NOMO-1 treated with dmso at 0.1 percent for 144 hours (cell line): ENCODE measurements at regions not wholly inside any gene's neighbourhood (a gene's known extent, or its start where the extent isn't known, plus 50 kb on each side); places are given as distances from the start of the nearest gene placed in this dataset.

Experiments used
- DNase-seq: peaks from one replicate; lab custom pipeline; 2025; ENCODE audit not compliant: unreplicated experiment; lab: John Stamatoyannopoulos, UW

GRCh38 chr14:104506461-104507253 is 72.9 kb upstream of the C14orf180 start:
- DNase-seq: no peak

GRCh38 chr14:104507443-104507842 is 72.1 kb upstream of the C14orf180 start:
- DNase-seq: no peak

- DNase-seq: no peak
Observed at GRCh38 chr14:104509673-104510072, 69.9 kb upstream of the C14orf180 start.

- no peak for DNase-seq
Observed at GRCh38 chr14:104510216-104510615, 69.3 kb upstream of the C14orf180 start.

GRCh38 chr14:104510794-104511611 is 68.6 kb upstream of the C14orf180 start:
- no peak for DNase-seq

GRCh38 chr14:104512061-104512460 is 67.5 kb upstream of the C14orf180 start:
- DNase-seq: no peak

- no peak for DNase-seq
Observed at GRCh38 chr14:104512771-104513640, 66.6 kb upstream of the C14orf180 start.

- DNase-seq: no peak
Observed at GRCh38 chr14:104513641-104514046, 65.9 kb upstream of the C14orf180 start.

- DNase-seq: no peak
Observed at GRCh38 chr14:104514156-104514848, 65.3 kb upstream of the C14orf180 start.

GRCh38 chr14:104515059-104515810 is 64.3 kb upstream of the C14orf180 start:
- DNase-seq: no peak

- DNase-seq: no peak
Observed at GRCh38 chr14:104515811-104516780, 63.5 kb upstream of the C14orf180 start.

GRCh38 chr14:104516906-104517305 is 62.7 kb upstream of the C14orf180 start:
- DNase-seq: no peak

- no peak for DNase-seq
Observed at GRCh38 chr14:104517426-104517825, 62.1 kb upstream of the C14orf180 start.

- no peak for DNase-seq
Observed at GRCh38 chr14:104517867-104518266, 61.7 kb upstream of the C14orf180 start.

GRCh38 chr14:104518659-104519350 is 60.8 kb upstream of the C14orf180 start:
- no peak for DNase-seq

- no peak for DNase-seq
Observed at GRCh38 chr14:104519721-104520120, 59.8 kb upstream of the C14orf180 start.

- no peak for DNase-seq
Observed at GRCh38 chr14:104520620-104521410, 58.7 kb upstream of the C14orf180 start.
